ENCODE measurements at regions not wholly inside any gene's neighbourhood (a gene's known extent, or its start where the extent isn't known, plus 50 kb on each side); places are given as distances from the start of the nearest gene placed in this dataset.

GRCh38 chr17:12549499-12550041, 116.1 kb upstream of the MYOCD start:
- no peak for TF ChIP-seq POLR2A (IDR thresholded peaks at IDR 0.05; ENCODE audit: low read length)
- TF ChIP-seq GATA1 (IDR thresholded peaks at IDR 0.05; ENCODE audit: low read depth, low read length): no peak
- DNase-seq: no peak

- DNase-seq: no peak
These were observed 112.1 kb upstream of the MYOCD start for GRCh38 chr17:12553625-12554024.

GRCh38 chr17:12554251-12554650, 111.4 kb upstream of the MYOCD start:
- no peak for DNase-seq
- TF ChIP-seq POLR2A (IDR thresholded peaks at IDR 0.05; ENCODE audit: low read length) (no peak), GATA1 (IDR thresholded peaks at IDR 0.05; ENCODE audit: low read depth, low read length) (no peak)

More at GRCh38 chr17:12553625-12554024, 112.1 kb upstream of the MYOCD start:
- TF ChIP-seq GATA1 (IDR thresholded peaks at IDR 0.05; ENCODE audit: low read depth, low read length) (no peak), POLR2A (IDR thresholded peaks at IDR 0.05; ENCODE audit: low read length) (no peak)

GRCh38 chr17:12566291-12566690, 99.4 kb upstream of the MYOCD start:
- no peak for DNase-seq
- no peak for TF ChIP-seq GATA1 (IDR thresholded peaks at IDR 0.05; ENCODE audit: low read depth, low read length)

GRCh38 chr17:12567077-12568053, 98.3 kb upstream of the MYOCD start:
- DNase-seq: no peak
- TF ChIP-seq GATA1 (IDR thresholded peaks at IDR 0.05; ENCODE audit: low read depth, low read length): no peak
- TF ChIP-seq POLR2A (IDR thresholded peaks at IDR 0.05; ENCODE audit: low read length): no peak

GRCh38 chr17:12568358-12569251, 97.1 kb upstream of the MYOCD start:
- no peak for TF ChIP-seq POLR2A (IDR thresholded peaks at IDR 0.05; ENCODE audit: low read length)
- TF ChIP-seq GATA1 (IDR thresholded peaks at IDR 0.05; ENCODE audit: low read depth, low read length): no peak
- no peak for DNase-seq

- TF ChIP-seq POLR2A (IDR thresholded peaks at IDR 0.05; ENCODE audit: low read length) (no peak), GATA1 (IDR thresholded peaks at IDR 0.05; ENCODE audit: low read depth, low read length) (no peak)
- DNase-seq: no peak
These were observed 94.1 kb upstream of the MYOCD start for GRCh38 chr17:12571606-12572005.

GRCh38 chr17:12574525-12574924, 91.2 kb upstream of the MYOCD start:
- no peak for DNase-seq
- no peak for TF ChIP-seq GATA1 (IDR thresholded peaks at IDR 0.05; ENCODE audit: low read depth, low read length)
- TF ChIP-seq POLR2A (IDR thresholded peaks at IDR 0.05; ENCODE audit: low read length): no peak

GRCh38 chr17:12575641-12576040, 90.0 kb upstream of the MYOCD start:
- DNase-seq: no peak
- TF ChIP-seq GATA1 (IDR thresholded peaks at IDR 0.05; ENCODE audit: low read depth, low read length): no peak
- TF ChIP-seq POLR2A (IDR thresholded peaks at IDR 0.05; ENCODE audit: low read length): no peak

- TF ChIP-seq POLR2A (IDR thresholded peaks at IDR 0.05; ENCODE audit: low read length): no peak
- no peak for TF ChIP-seq GATA1 (IDR thresholded peaks at IDR 0.05; ENCODE audit: low read depth, low read length)
- no peak for DNase-seq
These were observed 86.4 kb upstream of the MYOCD start for GRCh38 chr17:12579288-12579687.

GRCh38 chr17:12580640-12581039, 85.0 kb upstream of the MYOCD start:
- DNase-seq: no peak
- TF ChIP-seq POLR2A (IDR thresholded peaks at IDR 0.05; ENCODE audit: low read length) (no peak), GATA1 (IDR thresholded peaks at IDR 0.05; ENCODE audit: low read depth, low read length) (no peak)

GRCh38 chr17:12584727-12585126, 81.0 kb upstream of the MYOCD start:
- TF ChIP-seq POLR2A (IDR thresholded peaks at IDR 0.05; ENCODE audit: low read length): no peak
- TF ChIP-seq GATA1 (IDR thresholded peaks at IDR 0.05; ENCODE audit: low read depth, low read length): no peak
- DNase-seq: no peak

GRCh38 chr17:12588531-12588930, 77.2 kb upstream of the MYOCD start:
- TF ChIP-seq GATA1 (IDR thresholded peaks at IDR 0.05; ENCODE audit: low read depth, low read length) (no peak), POLR2A (IDR thresholded peaks at IDR 0.05; ENCODE audit: low read length) (no peak)

GRCh38 chr17:12590417-12590816, 75.3 kb upstream of the MYOCD start:
- TF ChIP-seq POLR2A (IDR thresholded peaks at IDR 0.05; ENCODE audit: low read length) (no peak), GATA1 (IDR thresholded peaks at IDR 0.05; ENCODE audit: low read depth, low read length) (no peak)

More at GRCh38 chr17:12588531-12588930, 77.2 kb upstream of the MYOCD start:
- DNase-seq: no peak

More at GRCh38 chr17:12590417-12590816, 75.3 kb upstream of the MYOCD start:
- DNase-seq: no peak
